ENCODE measurements at regions not wholly inside any gene's neighbourhood (a gene's known extent, or its start where the extent isn't known, plus 50 kb on each side); places are given as distances from the start of the nearest gene placed in this dataset.

DNA sequence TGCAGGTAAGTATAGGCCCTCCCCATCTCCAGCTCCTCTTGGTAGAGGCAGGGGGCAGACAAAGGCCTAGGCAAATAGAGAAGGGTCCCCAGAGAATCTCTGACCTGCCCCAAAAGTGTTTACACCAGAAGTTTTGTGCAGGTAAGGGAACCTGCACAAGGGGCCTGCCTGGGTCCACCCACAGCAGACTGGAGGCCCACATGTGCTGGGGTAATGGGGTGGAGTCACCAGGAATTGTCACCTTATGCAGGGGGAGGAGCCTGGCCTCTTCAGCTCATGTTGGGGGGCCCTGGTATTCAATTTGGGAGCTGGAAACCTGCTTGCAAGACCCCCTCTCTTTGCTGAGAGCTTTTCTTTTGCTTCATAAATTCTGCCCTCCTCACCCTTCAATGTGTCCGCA is 302.7 kb downstream of the ZEB1 start:
- no peak for DNase-seq
- intact Hi-C loops (cut with DNase I): no loop called here

DNA sequence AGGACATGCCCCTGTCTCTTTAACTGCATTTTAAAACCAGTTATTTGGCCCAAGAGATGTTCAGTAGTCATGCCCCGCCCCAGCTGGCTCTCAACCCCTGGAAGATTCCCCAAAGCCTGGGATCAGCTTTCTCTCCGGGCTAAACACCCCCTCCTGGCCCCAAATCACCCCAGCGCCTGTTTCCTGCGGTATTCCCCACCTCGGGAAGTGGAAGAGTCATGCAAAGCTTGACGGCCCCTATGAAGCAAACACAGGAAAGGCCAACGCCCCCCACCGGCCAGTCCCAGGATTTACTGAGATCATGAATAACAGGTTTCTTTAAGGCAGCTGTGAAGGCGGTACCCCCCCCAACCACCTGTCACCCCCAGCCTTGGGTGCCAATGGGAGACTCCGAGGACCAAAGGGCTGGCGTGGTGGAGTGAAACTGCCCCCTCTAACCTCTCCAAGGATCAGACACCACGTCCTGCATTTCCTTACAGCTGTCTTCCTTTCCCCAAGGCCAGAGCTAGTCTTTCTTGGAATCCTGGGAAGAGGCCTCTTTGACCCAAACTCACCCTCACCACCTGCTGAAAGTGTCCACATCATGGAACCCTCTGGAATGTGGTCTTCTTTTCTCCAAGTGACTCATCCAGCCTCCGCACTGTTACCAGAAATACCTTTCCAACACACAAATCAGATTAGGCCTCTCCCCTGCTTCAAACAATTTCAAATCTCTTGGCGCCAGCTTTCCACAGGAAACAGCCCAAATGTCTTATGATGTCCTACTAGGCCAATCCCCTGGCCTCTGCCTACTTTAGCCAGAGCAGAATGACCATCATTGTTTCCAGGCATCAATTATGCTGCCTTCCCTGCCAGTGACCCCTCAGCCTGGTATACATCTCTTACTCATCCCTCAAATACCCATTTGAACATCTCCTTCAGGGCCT is 301.5 kb downstream of the ZEB1 start:
- intact Hi-C loops (cut with DNase I): no loop called here
- no peak for DNase-seq

DNA sequence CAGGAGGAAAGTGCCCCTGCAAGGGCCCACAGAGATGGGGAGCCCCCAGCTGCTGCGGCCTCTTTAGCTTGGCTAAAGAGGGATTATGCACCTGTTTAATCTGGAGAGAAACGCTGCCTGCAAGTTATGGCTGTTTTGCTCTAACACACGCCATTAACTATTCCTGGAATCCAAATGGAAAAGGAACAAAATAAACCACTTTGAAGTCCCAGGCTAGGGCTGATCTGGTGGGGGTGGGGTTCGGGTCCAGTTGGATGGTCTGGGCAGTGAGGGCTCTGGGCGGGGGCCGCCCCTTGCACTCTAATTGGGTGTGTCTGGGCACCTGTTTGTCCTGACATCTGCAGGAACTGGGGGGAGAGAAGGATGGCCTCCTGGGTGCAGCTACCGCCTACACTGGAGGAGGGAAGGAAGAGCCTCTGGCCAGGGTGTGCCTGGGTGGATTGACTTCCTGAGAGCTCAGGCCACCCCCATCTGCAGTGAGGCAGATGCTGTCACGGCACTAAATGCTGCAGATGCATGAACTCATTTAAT is 300.6 kb downstream of the ZEB1 start:
- intact Hi-C loops (cut with DNase I): no loop called here
- DNase-seq: no peak

DNA sequence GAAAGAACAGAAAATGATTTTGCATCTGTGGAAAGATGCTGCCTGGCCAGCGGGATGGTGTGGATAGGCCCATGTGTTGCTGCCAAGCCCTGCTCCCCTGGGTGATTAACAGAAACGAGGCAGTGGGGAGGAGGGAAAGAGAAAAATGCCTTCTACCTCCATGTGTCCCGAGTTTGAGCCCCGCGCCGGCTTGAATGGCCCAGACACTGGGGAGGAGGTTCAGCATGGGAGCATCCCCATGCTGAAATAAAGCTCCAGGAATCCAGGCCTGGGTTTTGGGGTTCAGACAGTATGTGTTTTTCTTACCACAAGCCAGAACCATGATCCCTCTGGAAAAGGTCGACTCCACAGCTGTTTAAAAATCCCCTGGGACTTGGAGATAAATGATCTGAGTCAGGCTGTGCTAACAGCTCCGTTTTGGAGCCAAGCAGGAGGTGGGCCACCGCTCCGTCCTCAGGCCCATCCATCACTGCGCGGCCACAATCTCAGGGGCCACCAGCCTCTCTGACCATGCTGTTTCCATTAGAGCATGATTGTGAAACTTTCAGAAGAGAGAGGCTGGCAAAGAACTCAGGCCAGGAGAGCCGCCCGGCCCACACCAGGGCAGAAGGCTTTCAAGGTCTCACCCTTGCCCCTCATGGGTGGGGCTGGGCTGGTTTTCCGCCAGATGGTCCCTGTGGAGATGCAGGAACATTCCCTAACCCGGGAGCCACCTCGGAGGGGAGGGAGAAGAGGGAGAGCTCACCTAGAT is 299.7 kb downstream of the ZEB1 start:
- no peak for DNase-seq
- intact Hi-C loops (cut with DNase I): no loop called here

DNA sequence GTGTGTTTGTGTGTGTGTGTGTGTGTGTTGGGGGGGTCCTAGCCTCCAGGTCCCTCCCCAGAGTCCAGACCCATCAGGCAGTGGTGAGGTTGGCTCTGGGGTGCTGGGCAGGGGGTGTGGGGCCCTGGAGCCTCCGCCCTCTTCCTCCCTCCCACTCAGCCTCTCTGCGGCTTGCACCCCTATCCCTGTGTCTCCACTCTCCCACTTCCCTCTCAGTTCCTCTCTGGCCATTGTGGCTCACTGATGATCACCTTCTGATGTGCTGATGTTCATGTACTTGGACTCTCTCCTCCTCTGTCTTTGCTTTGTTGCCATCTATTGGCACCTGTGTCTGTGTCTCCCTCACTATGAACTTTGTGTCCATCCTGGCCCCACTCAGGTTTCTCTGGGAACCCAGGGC is 298.7 kb downstream of the ZEB1 start:
- intact Hi-C loops (cut with DNase I): no loop called here
- no peak for DNase-seq

DNA sequence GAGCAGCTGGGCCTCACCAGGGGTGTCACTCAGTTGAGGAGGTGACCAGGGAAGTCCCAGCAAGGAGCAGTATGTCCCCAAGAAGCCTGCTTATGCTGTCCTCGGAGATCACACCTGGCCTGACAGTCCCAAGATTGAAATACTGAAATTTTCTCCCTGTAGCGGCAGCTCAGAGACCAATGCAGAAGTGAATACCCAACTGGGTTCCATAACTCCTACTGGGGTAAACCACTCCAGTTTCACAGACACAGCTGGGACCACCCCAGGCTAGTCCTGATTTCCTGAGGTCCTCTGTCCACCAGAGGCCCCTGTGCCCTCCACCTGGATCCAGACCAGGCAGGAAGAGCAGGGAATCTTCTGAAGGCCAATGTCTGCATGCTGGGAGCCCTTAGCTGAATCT is 298.1 kb downstream of the ZEB1 start:
- intact Hi-C loops (cut with DNase I): no loop called here
- no peak for DNase-seq

DNA sequence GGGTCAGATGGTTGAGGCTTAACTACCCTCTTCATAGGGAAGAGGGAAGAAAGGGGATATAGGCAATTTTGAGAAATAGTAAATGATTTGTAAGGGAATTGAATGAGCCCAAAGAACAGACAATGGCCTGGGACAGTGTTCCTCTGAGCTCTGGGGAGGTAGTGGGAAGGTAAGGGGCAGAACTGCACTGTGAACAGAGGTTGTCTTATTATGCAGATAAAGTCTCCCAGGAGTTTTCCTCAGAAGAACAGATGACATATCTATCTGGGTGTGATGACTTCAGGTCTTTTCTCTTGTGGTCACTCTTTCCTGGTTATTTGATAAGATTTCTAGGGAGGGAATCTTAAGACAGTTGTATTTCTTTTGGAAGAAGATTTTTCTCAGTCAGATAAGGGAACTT is 296.1 kb downstream of the ZEB1 start:
- DNase-seq: no peak
- intact Hi-C loops (cut with DNase I): no loop called here

DNA sequence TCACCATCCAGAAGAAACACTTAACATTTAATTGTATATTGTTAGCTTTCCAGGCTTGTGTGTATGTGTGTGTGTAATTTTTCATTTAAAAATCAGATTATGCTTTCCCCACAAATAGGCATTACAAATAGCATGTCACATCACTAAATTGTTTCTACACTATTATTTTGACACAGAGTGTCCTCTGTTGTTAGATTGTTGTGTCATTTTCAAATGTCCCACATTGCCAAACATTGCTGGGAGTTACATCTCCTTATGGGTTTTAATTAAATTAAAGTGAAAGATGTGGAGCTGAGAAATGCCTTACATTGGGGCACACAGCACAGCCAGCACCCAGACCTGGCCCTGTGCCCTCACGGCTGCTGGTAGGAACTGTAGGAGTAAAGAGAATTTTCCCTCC is 295.6 kb downstream of the ZEB1 start:
- intact Hi-C loops (cut with DNase I): no loop called here
- DNase-seq: no peak

DNA sequence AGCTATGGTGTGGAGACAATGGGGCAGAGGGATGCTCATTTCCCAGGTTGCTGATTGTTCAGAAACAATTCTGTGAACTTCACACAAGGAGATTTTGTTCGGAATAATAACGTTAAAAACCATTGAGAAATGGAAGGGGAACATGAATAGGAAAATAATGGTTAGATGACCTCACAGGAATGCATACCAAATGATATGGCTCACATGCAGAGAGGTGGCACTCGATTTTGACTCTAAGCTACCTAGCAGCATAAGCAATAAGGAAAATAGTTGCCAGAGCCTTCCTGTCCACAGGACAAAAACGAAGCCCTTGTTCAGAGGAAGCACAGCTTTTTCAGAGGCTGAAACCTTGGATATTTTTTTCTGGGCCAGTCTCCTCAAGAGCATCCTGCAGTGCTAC is 293.1 kb downstream of the ZEB1 start:
- intact Hi-C loops (cut with DNase I): no loop called here
- no peak for DNase-seq

DNA sequence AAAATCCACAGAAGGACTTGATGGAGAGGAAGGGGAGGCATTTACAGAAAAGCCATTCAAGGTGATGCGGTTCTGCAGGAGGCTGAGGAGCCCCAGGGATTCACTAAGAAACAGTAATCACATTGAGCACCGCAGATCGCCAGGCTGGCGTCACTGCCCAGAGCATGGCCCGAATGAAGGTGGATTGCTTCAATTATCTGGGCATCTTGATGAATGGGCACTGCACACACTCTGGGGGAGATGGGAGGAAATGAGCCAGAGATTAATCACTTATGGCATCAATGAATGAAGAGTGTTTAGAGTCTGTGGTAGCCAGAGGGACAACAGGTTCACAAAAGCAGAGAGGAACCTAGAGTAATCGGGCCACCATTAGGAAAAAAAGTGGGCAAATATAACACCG is 292.1 kb downstream of the ZEB1 start:
- DNase-seq: no peak
- intact Hi-C loops (cut with DNase I): no loop called here

DNA sequence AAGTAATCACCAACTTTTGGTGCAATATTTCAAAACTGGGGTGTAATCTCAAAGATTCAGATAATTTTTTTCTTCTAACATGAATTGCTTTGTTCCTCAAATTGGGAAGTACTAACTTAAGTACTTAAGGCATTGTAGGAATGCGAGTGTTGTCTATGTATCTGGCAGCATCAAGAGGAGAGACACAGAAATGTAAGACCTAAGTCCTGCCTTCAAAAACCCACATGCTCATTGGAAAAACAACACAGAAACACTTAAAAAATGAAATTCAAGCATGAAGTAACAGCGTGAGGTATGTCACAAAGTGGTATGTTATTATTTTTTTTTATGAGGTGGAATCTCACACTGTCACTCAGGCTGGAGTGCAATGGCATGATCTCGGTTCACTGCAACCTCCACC is 288.5 kb downstream of the ZEB1 start:
- intact Hi-C loops (cut with DNase I): no loop called here
- DNase-seq: no peak

DNA sequence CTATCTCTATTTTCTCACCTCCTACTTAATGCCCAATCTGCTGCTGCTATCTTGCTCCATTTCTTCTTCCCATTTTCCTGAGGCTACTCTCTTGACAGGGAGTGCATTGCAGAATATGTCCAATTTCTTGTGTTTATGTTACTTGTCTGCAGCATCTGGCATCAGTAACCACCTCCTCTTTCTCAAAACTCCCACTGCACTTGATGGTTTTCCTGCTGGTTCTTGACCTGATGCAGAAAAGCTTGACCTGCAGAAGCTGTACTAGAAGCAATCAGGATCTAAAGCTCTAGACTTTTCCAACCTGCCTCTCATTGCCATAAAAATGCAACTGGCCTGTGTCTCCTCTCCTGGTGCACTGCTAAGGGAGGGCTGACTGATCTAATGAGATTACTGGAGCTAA is 287.8 kb downstream of the ZEB1 start:
- DNase-seq: no peak
- intact Hi-C loops (cut with DNase I): no loop called here

DNA sequence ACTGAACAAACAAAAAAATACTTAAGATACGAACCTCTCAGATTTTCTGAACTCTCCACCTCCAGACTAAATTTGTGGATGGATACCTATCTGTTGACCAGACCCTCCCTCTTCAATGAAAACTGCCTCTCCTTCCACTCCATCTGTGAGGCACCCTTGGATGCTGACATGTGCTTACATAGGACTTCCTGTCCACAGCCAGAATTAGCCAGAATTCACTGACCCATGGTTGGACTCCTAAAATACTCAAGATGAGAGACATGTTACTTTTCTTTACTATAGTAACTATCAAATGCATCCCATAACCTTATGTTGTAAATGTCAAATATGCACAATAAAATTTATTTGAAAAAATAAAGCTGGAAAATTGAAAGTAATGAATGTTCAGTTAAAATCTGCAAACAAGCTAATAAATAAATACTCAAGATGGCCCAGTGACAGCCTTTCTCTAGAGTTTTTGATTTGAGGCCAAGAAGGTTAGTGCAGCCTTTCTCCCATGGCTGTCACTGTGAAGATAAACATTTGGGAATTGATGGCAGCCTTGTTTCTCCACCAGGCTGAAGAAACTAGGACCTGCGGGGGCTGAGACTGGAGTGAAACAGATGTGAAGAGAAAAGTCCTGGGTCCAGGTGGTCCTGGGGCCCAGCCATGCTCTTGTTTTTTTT is 287.0 kb downstream of the ZEB1 start:
- intact Hi-C loops (cut with DNase I): no loop called here

DNA sequence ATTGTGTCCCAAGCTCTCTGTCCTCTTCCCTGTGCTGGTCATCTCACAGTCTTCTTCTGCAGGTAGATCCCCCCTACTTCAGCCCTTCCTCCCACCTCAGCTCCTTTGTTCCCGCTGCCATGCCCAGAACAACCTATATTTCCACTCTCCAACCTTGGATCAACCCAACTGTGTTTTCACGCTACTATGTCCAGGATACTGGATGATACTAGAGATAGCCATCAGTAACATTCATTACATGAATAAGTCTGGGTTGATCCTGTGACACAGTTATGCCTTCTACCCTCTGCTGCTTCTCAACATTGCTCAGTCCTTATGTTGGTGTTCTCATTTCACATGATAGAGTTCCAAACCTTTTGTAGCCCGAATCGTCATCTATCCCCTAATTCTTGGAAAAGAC is 286.4 kb downstream of the ZEB1 start:
- intact Hi-C loops (cut with DNase I): no loop called here
- no peak for DNase-seq

More for the DNA sequence above, 287.0 kb downstream of the ZEB1 start:
- no peak for DNase-seq

DNA sequence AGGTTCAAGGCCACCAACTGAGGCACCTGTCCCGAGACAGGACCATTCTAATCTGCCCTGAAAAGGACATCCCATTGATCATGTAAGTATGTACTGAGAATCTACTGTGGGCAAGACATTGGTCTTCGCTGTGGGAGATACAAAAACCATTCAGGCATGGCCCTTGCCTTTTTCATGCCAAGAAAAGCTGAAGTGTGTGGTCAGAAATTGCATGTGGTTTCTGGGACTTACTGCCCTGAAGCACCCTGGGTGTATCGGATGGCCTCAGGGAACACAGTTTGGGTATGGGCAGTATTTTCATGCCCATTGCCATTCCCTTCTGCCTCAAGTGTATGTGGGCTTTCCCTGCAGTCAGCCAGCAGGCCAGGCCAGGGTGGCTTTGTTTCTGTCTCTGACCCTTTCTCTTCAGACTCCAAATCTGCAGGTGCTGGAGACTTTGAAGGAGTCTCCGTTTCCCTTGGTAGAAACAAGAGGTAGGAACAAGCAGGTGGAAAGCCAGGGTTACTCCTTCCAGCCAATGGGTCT is 285.7 kb downstream of the ZEB1 start:
- intact Hi-C loops (cut with DNase I): no loop called here

DNA sequence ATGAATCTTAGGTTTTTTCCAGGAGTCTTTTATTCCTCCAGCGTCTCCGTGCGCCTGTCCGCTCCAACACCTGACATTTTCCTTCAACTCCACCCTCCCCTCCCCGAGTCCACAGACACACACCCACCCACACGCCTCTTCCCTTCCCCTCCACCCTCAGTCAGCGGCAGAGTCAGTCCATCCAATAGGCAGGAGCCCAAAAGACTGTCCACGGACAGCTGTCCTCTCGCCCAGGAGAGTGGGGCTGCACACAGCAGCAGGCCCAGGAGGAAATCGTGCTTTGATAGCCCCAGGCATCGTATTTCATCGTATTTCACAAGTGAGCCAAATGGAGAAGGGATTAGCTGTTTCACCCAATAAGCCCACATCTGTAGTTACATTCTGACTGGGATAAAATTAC is 285.1 kb downstream of the ZEB1 start:
- intact Hi-C loops (cut with DNase I): no loop called here
- no peak for DNase-seq

More for the DNA sequence above, 285.7 kb downstream of the ZEB1 start:
- DNase-seq: no peak

DNA sequence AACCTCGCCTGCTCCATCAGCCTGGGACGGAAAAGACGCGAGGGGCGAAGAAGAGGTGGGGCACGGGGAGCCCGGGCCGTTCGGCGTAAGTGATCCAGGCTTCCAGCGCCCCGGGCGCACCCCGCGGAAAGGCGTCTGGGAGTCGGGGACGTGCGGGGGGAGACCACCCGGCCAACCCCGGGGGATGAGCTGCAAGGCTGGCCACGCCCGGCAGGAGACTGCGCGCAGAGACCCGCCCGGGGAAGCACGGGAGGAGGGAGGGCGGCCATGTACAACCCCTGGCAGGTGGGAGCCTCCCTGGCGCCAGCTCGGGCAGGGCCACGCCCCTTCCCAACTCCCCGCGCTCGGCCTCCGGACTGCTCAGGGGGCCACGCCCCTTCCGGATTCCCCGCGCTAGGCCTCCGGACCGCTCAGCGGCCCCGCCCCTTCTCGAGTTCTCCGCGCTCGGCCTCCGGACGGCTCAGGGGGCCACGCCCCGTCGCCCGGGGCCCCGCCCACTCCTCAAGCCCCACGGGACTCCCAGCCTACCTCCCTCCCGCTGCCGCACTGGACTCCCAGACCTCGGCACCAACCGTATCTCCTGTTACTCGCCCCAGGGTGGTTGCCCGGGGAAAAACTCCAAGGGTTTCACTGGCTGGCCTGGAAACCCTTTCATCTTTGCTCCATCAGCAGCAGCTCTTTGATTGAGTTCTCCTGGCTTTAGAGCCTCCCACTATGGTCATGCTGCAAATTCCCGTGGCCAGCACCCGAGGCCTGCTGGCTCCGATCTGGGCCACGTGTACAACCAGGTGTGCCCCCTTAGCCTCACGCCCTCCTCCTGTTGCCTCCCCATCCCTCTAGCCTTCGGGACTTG is 284.4 kb downstream of the ZEB1 start:
- intact Hi-C loops (cut with DNase I): no loop called here
- DNase-seq: peak; percentile 42 to 90 (median 80)

DNA sequence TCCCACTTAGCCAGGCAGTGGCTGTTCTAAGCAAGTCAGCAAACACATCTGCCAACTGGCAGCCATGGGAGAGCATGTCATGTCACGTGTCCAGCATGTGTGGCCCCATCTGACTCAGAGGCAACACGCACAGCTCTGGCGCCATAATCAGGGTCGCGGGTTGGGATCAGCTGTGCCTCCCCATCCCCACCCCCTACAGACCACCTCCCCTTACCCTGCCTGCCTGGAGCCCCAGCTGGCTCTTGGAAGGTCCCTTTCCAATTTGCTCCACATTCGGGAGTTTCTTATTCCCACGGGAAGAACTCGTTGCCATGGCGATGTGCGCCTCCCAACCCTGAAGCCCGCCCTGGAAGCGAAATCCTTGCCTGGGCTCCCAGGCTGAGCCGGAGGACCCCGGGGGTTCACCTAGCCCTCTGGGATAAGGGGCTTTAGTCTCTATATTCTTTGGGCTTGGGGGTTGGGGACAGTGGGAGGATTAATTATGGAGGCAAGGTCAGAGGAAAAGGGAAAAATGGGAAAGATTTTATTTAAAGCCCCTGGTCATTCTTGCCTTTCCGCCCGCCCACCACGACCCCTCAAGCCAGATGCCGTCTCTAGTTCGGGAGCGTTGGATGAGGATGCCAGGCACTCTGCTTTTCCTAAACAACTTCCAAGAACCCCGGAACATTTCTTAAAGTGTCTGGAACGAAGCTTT is 283.7 kb downstream of the ZEB1 start:
- intact Hi-C loops (cut with DNase I): no loop called here
- peak; percentile 26 to 86 (median 66) for DNase-seq

Data from head of caudate nucleus (tissue), 42 donors.